RPMI7951 (cell line): ENCODE measurements at regions not wholly inside any gene's neighbourhood (a gene's known extent, or its start where the extent isn't known, plus 50 kb on each side); places are given as distances from the start of the nearest gene placed in this dataset.
A peak's percentile ranks its signal among the peaks of the same experiment; 100 is the strongest.
"Not testable (repeated sequence)": the region's sequence is repeated elsewhere in the genome, so short reads cannot be mapped to it uniquely, and the experiment has no call there.

Source experiments
- DNase-seq: peaks from one replicate; pipeline ENCODE4 v3.0.0-alpha.2; 2012; ENCODE audit warnings: low read depth

DNA sequence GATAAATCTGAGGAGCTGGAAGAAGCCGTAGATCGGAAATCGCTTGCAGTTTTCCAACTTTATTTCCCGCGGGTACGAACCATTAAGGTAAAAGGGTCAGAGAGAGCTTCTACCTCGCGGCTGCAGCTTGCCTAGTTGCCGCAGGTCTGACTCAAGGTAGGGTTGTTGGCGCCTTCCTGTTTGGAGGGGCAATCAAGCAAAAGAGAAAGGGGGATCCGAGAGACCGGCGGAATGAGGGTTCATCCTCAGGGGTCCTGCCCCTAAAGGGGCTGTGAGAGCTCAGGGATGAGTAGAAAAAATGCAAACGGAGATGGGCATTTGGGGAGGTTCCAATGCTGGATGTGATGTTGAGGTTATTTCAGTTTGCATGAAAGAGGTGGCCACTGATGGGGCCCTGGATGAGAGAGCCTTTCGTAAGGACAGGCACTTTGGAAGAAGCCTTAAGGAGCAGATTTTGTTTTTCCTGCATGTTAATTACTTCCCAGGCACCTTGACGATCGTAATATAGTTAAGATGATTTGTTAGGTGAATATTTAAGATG lies 265.4 kb downstream of the CGGBP1 start:
- no peak for DNase-seq

DNA sequence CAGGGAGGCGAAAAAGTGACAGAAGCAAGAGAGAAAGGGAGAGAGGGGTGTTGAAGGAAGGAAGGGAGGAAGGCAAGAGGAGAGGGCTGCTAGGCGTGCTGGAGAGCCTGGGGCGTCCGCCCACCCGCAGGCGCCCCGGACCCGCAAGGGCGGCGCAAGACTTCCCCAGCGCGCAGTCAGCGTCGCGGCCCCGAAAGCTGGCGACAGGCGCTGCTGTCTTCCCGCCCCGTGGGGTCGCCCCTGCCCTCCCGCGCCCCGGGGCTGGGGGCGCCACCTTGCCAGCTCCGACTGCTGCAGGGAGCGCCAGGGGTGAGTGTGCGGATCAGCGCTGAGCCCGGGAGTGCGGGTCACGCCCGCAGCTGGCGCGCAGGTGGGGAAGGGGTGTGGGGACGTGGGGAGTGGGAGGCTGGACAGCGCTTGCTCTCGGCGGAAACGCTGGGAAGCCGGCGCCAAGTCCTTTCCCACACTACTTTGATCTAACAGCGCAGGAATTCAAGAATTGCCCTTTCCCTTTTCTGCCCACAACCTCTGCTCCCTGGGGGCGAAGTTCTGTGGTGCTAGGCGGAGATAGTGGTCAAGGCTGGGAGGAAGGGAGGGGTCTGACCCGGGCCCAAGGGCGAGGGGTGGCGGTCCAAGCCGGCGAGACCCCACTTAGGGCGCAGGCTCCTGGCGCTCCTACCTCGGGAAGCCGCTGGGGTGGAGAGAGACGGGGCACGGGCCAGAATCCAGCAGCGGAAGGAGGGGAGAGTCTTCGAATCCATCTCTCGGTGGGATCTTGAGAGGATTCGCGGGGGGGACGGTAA lies 266.1 kb downstream of the CGGBP1 start, which contains the start of gene HTR1F:
Gene HTR1F, plus strand, starts transcription at position 173 of the 803 bp plus-strand sequence.
- peak; percentile 24 for DNase-seq

DNA sequence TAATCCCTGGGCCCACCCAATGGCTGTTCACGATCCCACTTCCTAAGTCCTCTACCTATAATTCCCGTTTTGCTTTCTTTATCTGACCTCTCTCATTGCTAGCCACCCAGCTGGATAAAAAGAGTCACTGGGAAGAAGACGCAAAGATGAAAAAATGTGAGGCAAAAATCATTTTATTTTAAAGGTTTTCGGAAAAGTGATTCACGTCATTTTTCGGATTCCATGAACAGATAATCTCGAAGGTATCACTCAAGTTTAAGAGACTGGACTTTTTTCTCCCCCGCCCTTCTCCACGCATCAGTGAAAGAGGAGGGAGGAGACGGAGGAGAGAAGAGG lies 266.6 kb downstream of the CGGBP1 start:
- no peak for DNase-seq

DNA sequence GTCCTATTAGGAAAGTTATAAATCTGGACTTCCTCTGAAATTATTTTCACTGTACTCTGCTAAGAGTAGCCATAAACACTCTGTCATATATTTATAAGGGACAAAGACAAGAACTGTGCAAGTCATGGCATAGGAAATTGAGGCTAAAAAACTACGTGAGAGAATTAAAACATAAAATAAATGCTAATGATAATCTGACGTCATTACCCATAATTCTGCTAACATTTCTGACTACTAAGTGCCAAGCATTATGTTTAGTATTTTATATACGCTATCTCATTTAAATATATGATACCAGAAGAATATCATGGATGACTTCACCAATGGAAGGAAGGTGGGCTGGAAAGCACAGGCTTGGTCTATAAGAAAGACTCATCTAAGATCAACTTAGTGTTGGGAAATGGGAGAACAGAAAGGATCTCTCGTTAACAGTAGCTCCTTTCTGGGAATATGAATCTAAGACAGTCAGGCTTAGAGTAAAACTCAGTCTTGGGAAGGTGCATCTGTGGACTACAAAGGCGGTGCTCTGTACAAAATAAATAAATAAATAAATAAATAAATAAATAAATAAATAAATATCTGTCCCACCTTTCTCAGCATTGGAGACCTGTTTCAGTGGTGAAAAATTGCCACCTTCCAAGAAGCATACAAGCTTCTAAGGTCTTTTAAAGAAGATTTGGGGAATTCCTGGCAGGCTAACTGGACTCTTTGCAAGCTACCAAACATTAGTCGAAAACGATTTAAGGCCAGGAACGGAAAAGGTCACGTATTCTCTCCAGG lies 267.4 kb downstream of the CGGBP1 start:
- DNase-seq: no peak

DNA sequence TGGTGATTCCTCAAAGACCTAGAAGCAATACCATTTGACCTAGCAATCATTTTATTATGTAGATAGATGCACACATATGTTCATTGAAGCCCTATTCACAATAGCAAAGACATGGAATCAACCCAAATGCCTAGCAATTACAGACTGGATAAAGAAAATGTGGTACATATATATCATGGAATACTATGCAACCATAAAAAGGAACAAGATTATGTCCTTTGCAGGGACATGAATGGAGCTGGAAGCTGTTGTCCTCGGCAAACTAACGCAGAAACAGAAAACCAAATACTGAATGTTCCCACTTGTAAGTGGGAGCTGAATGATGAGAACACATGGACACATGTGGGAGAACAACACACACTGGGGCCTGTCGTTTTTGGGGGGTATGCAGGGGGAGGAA lies 269.8 kb downstream of the CGGBP1 start:
- DNase-seq: not testable (repeated sequence)

DNA sequence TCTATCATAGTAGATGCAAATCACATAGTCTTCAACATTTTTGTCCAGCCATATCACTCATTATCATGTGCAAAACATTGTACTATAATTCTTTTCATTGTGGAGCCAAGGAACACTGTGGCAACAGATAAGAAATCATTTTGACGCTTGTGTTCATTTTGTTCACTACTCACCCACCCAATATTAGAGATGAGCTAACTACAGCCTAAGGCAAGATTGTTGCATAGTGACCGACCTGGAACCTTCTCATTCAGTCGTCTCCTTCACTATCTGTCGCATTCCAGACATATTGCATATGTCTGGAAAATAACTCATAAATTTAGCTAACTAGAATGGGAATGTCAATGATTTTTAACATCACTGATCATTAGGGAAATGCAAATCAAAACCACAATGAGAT lies 270.3 kb downstream of the CGGBP1 start:
- no peak for DNase-seq

DNA sequence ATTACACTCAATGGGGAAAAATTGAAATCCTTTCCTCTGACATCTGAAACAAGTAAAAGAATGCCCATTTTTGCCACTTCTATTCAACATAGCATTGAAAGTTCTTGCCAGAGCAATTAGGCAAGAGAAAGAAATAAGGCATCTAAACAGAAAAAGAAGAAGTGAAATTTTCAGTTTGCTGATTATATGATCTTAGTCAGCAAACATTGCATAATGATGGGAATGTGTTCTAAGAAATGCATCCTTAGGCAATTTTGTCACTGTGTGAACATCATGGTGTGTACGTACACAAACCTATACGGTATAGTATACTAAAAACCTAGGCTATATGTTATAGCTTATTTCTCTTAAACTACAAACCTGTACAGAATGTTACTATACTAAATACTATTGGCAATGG lies 278.0 kb downstream of the CGGBP1 start:
- DNase-seq: no peak

DNA sequence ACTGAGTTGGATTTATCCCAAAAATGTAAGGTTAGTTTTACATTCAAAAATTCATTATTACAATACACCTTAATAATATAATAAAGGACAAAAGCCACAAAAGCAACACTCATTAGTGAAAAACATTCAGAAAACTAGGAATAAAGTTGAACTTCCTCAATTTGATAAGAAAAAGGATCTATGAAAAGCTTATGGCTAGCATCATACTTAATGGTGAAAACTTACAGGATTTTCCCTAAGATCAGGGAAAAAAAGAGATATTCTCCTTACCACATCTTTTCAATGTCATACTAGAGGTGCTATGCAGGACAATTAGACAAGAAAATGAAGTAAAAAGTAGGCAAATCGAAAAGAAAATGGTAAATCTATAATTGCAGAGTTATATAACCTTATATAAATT lies 279.9 kb downstream of the CGGBP1 start:
- no peak for DNase-seq

DNA sequence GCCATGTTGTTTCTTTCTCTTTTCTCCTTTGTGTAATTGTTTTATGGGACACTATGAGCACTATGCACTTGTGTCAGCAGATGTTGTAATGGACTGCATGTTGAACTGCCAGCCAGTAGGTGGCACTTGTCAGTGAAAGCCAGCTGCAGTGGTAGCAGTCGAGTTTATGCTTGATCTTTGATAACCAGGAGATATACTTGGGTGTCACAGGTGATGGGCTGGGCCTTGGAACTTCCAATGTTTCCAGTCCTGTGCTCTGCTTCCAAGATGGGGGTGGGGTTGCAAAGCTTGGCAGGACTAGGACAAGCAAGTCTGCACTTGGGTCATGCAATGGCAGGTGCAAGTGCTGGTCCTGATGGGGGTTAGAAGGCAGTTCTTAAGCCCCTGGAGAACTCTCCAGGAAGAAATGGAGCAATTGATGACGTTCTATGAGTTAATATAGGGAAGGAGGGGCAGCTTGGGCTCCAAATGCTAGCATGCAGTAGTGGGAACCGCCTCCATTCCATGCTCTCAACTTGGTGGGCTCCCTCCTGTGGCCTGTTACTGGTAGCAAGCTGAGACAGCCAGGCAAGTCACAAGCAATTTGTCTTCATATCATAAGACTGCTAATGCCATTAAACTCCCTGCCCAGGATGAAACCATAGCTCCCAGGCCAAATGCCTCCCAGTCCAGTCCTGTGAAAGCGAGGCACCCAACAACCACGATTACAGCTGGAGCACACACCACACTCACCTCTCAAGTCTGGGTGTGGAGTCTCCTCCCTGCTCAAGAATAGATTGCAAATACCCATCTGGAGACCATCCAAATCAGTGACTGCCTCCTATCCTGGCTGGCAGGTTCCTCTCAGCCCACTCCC lies 287.2 kb downstream of the CGGBP1 start:
- peak; percentile 54 for DNase-seq

DNA sequence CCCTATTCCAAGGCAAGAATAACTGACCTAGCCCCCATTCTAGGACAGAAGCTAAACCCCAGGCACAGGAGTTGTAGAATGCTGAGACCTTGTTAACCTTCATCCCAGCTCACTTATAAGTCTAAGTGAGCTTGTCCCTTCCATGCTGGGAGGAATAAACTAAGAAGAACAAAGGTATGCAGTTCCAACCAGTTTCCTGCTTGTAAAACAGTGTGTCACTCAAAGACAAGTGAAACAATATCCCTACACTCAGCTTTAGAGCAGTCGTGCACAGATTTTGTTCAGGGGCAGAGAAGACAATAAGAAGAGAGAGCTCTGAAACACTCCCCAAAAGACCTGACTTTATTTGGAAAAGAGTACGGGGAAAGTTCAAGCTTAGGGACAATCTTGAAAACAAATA lies 292.1 kb downstream of the CGGBP1 start:
- no peak for DNase-seq

DNA sequence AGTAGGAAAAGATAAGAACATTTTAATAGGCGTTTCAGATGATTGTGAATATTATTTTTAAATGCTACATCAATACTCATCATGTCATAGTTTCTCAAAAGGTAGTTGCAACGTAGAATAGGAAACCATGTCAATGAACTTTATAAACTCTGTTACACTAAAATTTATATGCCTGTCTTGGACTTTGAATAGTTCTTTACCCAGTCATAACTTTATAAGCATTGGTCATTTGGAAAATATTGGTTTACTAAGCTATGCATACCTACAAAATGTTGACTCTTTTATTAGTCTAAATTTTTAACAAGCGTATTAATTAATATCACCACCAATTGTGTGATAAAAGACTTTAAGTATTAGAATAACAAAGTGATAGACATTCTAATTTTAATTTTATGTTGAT lies 293.5 kb downstream of the CGGBP1 start:
- no peak for DNase-seq

DNA sequence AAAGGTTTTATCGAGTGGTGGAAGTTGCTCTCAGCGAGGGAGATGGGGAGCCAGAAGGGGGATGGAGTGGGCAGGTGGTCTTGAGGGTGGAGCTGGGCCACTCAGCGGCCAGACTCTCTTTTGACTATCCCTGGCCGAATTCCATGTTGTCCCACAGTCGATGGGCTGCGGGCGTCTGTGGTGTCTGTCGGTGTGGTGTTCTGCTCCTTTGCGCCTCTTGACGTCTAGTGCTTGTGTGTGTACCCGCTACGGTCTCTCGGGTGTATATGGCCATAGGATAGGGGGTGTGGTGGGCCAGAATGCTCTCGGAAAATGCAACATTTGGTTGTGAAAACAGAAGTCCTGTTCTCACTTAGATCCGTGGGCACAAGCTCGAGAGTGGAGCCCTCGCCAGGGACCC lies 297.0 kb downstream of the CGGBP1 start:
- no peak for DNase-seq

DNA sequence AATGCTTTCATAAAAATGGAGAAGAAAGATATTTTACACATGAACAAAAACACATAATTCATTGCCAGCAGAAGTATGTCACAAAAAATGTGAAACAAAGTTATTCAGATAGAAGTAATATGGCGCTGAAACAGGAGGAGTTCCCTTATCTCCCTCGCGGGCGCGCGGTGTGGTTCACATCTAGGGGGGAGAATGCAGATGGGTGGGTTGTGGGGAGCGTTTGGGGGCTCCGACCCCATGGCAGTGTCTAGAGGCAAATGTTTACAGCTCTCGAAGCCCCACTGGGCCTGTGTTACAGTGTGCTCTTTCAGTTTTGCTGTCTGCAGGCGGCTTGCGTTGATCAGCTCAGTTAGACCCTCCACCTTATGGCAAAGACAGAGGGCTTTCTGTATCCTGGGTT lies 297.5 kb downstream of the CGGBP1 start:
- DNase-seq: no peak

DNA sequence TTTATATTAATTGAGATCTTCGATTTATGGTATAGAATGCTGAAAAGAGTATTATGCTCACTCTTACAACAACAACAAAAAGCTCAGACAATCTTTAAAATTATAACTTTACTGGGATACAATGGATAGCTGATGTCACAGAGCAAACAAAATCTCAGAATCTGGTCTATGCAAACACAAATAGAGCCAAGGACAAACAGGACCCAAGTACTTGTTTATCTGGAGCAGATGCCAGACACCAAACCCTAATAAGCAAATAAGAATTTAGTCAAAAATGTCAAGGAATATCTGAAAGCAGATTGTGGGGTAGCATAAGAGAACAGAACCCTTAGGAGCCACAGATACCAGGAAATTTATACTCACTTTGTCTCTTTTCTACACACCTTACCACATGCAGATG lies 302.2 kb downstream of the CGGBP1 start:
- DNase-seq: no peak

DNA sequence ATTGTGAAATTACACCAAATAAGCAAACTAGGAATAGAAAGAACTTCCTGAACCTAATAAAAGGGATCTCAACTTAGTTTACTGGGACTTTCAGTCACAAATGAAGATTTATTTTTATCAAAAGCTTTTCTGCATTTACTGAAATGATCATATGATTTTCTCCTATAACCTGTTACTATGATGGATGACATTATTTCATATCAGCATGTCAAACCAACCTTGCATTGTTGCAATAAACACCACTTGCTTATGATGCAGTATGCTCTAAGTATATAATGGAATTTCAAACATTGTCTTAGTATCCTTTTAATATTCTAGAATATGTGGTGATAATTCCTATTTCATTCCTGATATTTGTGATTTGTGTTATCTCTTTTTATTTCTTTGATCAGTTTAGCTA lies 303.0 kb downstream of the CGGBP1 start:
- DNase-seq: no peak

DNA sequence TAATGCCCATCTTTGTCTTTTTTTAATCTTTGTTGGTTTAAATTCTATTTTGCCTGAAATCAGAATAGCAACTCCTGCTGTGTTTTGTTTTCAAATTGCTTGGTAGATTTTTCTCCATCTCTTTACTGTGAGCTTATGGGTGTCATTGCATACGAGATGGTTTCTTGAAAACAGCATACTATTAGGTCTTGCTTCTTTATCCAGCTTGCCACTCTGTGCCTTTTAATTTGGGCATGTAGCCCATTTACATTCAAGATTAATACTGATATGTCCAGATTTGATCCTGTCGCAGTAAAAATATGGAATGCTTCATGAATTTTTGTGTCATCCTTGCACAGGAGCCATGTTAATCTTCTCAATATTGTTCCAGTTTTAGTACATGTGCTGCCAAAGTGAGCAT lies 316.6 kb downstream of the CGGBP1 start:
- no peak for DNase-seq

DNA sequence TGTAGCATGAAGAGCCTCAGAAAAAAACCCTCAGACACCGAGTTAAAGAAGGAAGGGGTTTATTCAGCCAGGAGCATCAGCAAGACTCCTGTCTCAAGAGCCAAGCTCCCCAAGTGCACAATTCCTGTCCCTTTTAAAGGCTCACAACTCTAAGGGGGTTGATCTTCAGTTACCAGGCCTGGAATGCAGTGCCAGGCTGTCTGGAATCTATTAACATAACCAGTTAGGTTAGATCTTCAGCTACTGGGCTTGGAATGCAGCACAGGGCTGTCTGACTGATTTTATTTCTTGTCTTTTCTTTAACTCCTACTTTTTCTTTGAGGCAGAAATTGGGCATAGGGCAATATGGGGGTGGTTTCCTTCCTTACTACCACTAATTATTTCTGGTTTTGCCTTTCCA lies 317.9 kb downstream of the CGGBP1 start:
- DNase-seq: not testable (repeated sequence)

DNA sequence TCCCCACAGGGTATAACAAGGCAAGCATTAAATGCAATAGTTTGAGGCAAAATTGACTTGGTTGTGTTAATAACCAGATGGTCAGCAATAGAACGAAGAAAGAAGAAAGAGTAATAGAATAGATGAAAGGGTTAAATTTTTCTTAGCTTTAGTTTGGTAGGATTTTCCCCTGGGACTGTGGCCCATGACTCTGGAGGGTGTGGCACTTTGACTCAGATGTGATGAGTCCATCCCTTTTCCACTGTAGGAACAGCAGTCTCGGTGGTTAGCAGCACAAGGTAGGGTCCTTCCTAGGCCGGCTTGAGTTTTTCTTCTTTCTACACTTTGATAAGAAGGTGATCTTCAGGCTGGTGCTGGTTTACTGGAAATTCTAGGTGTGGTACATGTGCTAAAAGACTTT lies 321.0 kb downstream of the CGGBP1 start:
- DNase-seq: peak; percentile 43

DNA sequence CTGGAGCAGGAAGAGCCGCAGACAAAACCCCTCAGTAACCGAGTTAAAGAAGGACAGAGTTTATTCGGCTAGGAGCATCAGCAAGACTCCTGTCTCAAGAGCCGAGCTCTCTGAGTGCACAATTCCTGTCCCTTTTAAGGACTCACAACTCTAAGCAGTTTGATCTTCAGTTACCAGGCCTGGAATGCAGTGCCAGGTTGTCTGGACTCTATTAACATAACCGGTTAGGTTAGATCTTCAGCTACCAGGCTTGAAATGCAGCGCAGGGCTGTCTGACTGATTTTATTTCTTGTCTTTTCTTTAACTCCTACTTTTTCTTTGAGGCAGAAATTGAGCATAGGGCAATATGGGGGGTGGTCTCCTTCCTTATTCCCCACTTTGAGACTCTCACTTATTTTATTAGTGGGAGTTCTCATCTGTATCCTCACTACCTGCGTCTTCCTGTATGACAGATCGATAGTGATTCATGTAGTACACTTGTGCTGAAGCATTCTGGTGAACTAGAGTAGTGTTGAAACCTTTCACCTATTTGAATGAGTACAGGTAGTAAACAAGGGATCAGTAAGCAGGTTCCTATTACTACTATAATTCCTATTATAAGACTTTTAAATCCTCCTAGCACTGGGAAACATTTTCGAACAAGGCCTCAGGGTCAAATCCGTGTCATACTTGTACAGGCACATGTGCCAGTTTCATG lies 325.0 kb downstream of the CGGBP1 start:
- no peak for DNase-seq

DNA sequence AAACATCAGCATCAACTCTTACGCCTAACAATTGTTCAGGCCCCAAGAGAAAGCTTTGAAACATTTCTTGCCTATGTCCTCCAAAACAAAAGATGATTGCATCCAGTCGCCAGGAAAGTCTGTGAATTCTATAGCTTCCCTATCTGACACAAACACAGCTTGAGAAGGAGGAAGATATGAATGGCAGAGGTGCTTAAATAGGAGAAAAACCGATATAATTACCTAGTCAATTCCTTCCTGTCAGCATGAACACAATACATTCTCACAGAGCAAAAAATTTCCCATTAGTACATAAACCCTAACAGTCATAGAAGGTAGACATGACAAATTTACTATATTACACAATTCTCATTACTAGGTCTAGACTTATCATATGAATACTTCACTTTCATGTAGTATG lies 326.5 kb downstream of the CGGBP1 start:
- no peak for DNase-seq

DNA sequence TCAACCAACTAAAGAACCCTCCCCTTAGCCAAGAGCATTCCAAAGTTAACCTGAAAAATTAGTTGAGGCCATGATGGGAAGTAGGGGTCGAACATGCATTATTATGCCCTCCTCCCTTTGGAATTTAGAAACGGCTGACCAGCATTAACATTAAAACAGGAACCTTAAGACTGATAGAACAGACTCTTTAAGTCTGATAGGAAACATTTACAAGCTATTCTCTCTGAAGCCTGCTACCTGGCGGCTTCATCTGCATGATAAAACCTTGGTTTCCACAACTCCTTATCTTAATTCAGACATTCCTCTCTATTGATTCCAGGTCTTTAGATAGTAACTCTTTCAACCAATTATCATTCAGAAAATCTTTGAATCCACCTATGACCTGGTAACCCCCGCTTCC lies 331.0 kb downstream of the CGGBP1 start:
- no peak for DNase-seq

DNA sequence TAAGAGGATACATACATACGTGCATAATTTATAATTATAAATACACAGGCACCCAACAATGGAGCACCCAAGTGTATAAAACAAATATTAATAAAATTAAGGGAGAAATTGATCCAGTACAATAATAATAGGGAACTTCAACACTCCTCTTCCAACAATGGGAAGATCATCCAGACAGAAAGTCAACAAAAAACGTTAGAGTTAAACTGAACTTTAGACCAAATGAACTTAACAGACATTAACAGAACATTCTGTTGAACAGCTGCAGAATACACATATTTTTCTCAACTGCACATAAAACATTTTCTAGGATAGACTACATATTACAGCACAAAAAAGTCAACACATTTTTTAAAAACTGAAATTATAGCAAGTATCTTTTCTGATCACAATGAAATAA lies 339.7 kb downstream of the CGGBP1 start:
- DNase-seq: no peak
